GM12873 (cell line): ENCODE measurements at regions not wholly inside any gene's neighbourhood (a gene's known extent, or its start where the extent isn't known, plus 50 kb on each side); places are given as distances from the start of the nearest gene placed in this dataset.

Experiments
- CTCF ChIP-seq: IDR thresholded peaks from 2 replicates; pipeline ENCODE4 v1.5.1; 2012; ENCODE audit warnings: low read depth, mild to moderate bottlenecking, moderate library complexity, low read length, control low read depth; ENCODE audit not compliant: insufficient read depth; ENCODE audit errors: missing control alignments

- no peak for TF ChIP-seq CTCF
Observed at GRCh38 chr4:156578005-156578404, 393.6 kb downstream of the PDGFC start.

GRCh38 chr4:156576946-156577345 is 394.7 kb downstream of the PDGFC start:
- no peak for TF ChIP-seq CTCF

DNA sequence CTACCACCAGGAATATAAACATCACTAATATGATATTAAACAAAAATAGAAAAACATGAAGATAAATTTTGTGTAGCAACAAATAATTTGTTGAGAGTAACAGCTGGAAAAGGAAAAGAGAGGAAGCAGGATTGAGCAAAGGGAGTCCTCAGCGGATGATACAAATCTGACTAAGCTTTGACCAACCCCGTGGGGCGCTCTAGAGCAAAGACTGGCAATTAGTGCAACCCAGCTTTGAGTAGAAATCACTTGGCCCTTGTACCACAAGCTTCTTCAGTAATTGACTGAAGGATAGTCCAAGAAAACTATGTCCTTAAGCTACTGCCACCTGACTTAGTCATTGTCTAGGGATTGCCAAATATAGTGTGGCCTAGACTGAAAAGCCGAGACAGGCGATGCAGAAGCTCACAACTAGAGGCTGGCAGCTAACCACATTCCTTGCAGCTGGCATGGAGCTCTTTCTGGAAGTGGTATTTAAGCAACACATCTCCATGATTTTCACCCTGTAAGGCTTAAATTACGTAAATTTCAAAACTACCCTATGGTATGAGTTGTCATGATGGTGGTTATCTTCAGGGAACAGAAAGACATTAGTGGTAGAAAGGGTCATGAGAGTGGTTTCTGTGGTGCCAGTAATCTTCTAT is 396.0 kb downstream of the PDGFC start:
- TF ChIP-seq CTCF: no peak

DNA sequence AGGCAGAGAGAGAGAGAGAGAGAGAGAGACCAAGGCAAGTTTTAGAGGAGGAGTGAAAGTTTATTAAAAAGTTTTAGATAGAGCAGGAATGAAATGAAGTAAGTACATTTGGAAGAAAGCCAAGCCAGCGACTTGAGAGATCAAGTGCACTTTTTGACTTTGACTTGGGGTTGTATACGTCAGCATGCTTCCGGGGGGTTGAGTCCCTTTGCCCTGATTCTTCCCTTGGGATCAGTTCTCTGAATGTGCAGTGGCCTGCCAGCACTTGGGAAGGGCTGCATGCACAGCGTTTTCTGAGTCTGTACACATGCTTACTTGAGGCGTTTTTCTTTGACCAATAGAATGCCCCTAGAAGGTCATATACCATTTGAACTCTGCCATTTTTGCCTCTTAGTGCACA is 400.5 kb downstream of the PDGFC start:
- no peak for TF ChIP-seq CTCF

DNA sequence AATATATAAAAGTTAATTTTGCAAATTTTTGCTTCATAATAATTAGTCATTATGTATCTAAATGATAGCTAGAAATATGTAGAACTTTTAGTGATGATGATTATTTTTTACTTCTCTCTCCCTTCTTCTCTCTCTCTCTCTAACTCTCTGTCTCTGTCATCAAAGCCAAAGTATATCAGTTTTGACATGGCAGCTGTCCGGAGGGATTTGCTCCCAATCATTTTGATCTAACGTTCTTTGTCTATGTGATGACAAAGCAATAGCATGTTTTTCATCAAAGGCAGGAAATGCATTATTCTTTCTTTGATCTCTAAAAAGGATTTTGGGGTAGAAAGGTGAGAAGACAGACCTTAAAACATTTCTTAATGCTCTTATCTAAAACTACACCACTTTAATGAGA is 402.1 kb downstream of the PDGFC start:
- TF ChIP-seq CTCF: no peak

GRCh38 chr4:156568484-156568883 is 403.1 kb downstream of the PDGFC start:
- TF ChIP-seq CTCF: no peak

- no peak for TF ChIP-seq CTCF
Observed at GRCh38 chr4:156568041-156568440, 403.6 kb downstream of the PDGFC start.
